ENCODE measurements at regions not wholly inside any gene's neighbourhood (a gene's known extent, or its start where the extent isn't known, plus 50 kb on each side); places are given as distances from the start of the nearest gene placed in this dataset.
"Not testable (repeated sequence)": the region's sequence is repeated elsewhere in the genome, so short reads cannot be mapped to it uniquely, and the experiment has no call there.

- TF ChIP-seq, protein P1, sequence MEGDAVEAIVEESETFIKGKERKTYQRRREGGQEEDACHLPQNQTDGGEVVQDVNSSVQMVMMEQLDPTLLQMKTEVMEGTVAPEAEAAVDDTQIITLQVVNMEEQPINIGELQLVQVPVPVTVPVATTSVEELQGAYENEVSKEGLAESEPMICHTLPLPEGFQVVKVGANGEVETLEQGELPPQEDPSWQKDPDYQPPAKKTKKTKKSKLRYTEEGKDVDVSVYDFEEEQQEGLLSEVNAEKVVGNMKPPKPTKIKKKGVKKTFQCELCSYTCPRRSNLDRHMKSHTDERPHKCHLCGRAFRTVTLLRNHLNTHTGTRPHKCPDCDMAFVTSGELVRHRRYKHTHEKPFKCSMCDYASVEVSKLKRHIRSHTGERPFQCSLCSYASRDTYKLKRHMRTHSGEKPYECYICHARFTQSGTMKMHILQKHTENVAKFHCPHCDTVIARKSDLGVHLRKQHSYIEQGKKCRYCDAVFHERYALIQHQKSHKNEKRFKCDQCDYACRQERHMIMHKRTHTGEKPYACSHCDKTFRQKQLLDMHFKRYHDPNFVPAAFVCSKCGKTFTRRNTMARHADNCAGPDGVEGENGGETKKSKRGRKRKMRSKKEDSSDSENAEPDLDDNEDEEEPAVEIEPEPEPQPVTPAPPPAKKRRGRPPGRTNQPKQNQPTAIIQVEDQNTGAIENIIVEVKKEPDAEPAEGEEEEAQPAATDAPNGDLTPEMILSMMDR (conservative IDR thresholded peaks at IDR 0.05; ENCODE audit: low read depth, low read length), result not testable (repeated sequence)
- not testable (repeated sequence) for TF ChIP-seq CEBPB (IDR thresholded peaks at IDR 0.05; ENCODE audit: low read depth, low read length)
Observed at GRCh38 chr10:71020061-71020460, 131.7 kb upstream of the PCBD1 start.

All from IMR-90 (cell line).